ENCODE measurements at regions not wholly inside any gene's neighbourhood (a gene's known extent, or its start where the extent isn't known, plus 50 kb on each side); places are given as distances from the start of the nearest gene placed in this dataset.
"Not testable (repeated sequence)": the region's sequence is repeated elsewhere in the genome, so short reads cannot be mapped to it uniquely, and the experiment has no call there.

GRCh38 chr5:174453690-174454089 lies 270.7 kb upstream of the MSX2 start:
- no peak for DNase-seq

- no peak for DNase-seq
Measured at GRCh38 chr5:174454464-174454863, 269.9 kb upstream of the MSX2 start.

GRCh38 chr5:174454890-174455289 lies 269.5 kb upstream of the MSX2 start:
- DNase-seq = no peak

- no peak for DNase-seq
Measured at GRCh38 chr5:174455301-174455700, 269.1 kb upstream of the MSX2 start.

GRCh38 chr5:174457141-174457678 lies 267.2 kb upstream of the MSX2 start:
- no peak for DNase-seq

GRCh38 chr5:174459071-174459702 lies 265.2 kb upstream of the MSX2 start:
- no peak for DNase-seq

GRCh38 chr5:174459832-174460448 lies 264.4 kb upstream of the MSX2 start:
- no peak for DNase-seq

- no peak for DNase-seq
Measured at GRCh38 chr5:174462129-174462528, 262.3 kb upstream of the MSX2 start.

GRCh38 chr5:174464504-174465165 lies 259.7 kb upstream of the MSX2 start:
- DNase-seq = no peak

GRCh38 chr5:174471528-174471927 lies 252.9 kb upstream of the MSX2 start:
- not testable (repeated sequence) for DNase-seq

- no peak for DNase-seq
Measured at GRCh38 chr5:174472956-174473355, 251.4 kb upstream of the MSX2 start.

- not testable (repeated sequence) for DNase-seq
Measured at GRCh38 chr5:174476001-174476400, 248.4 kb upstream of the MSX2 start.

GRCh38 chr5:174479325-174479724 lies 245.1 kb upstream of the MSX2 start:
- no peak for DNase-seq

GRCh38 chr5:174481737-174482136 lies 242.6 kb upstream of the MSX2 start:
- DNase-seq = no peak

- DNase-seq = no peak
Measured at GRCh38 chr5:174482607-174483024, 241.8 kb upstream of the MSX2 start.

- DNase-seq = no peak
Measured at GRCh38 chr5:174483411-174483810, 241.0 kb upstream of the MSX2 start.

GRCh38 chr5:174489215-174489614 lies 235.2 kb upstream of the MSX2 start:
- no peak for DNase-seq

- DNase-seq = no peak
Measured at GRCh38 chr5:174489920-174490597, 234.3 kb upstream of the MSX2 start.

- DNase-seq = no peak
Measured at GRCh38 chr5:174490728-174491127, 233.7 kb upstream of the MSX2 start.

GRCh38 chr5:174491265-174491664 lies 233.1 kb upstream of the MSX2 start:
- DNase-seq = no peak

- DNase-seq = no peak
Measured at GRCh38 chr5:174491761-174492350, 232.5 kb upstream of the MSX2 start.

GRCh38 chr5:174493530-174493929 lies 230.9 kb upstream of the MSX2 start:
- no peak for DNase-seq

- DNase-seq = not testable (repeated sequence)
Measured at GRCh38 chr5:174497939-174498338, 226.4 kb upstream of the MSX2 start.
